H7 (cell line): ENCODE measurements at regions not wholly inside any gene's neighbourhood (a gene's known extent, or its start where the extent isn't known, plus 50 kb on each side); places are given as distances from the start of the nearest gene placed in this dataset.

ENCODE experiments used
- DNase-seq: peaks from one replicate; pipeline ENCODE4 v3.0.0; 2012
- H3K27me3 ChIP-seq: 2 replicates; pipeline ENCODE4 v1.6.0; 2011; ENCODE audit warnings: mild to moderate bottlenecking, low read length; ENCODE audit not compliant: control insufficient read depth, insufficient read depth
- H3K36me3 ChIP-seq: replicated peaks from 2 replicates; pipeline ENCODE4 v1.5.1; 2011; ENCODE audit warnings: low read length; ENCODE audit not compliant: control insufficient read depth, insufficient read depth
- H3K4me3 ChIP-seq: 2 replicates; pipeline ENCODE4 v1.5.1; 2011; ENCODE audit warnings: low read depth, mild to moderate bottlenecking, control low read depth, low read length, moderate library complexity; ENCODE audit not compliant: insufficient read depth

GRCh38 chr11:116432301-116432700 is 340.5 kb downstream of the BUD13 start:
- Histone ChIP-seq H3K27me3 (no peaks in the 10 kb centered on the region), H3K4me3 (no peak overlapping the region), H3K36me3 (no peaks in the 10 kb centered on the region)
- no peak for DNase-seq

GRCh38 chr11:116431842-116432241 is 340.9 kb downstream of the BUD13 start:
- no peak overlapping the region for H3K4me3 ChIP-seq
- no peaks in the 10 kb centered on the region for H3K36me3 ChIP-seq
- no peaks in the 10 kb centered on the region for H3K27me3 ChIP-seq
- DNase-seq: no peak

GRCh38 chr11:116428638-116428975 is 344.2 kb downstream of the BUD13 start:
- H3K27me3 ChIP-seq: no peaks in the 10 kb centered on the region
- no peak for DNase-seq
- H3K36me3 ChIP-seq: no peaks in the 10 kb centered on the region
- H3K4me3 ChIP-seq: no peak overlapping the region

GRCh38 chr11:116427903-116428637 is 344.7 kb downstream of the BUD13 start:
- no peak for DNase-seq
- Histone ChIP-seq H3K36me3 (no peaks in the 10 kb centered on the region), H3K4me3 (no peak overlapping the region), H3K27me3 (no peaks in the 10 kb centered on the region)

GRCh38 chr11:116427337-116427902 is 345.4 kb downstream of the BUD13 start:
- no peaks in the 10 kb centered on the region for H3K27me3 ChIP-seq
- no peak overlapping the region for H3K4me3 ChIP-seq
- H3K36me3 ChIP-seq: no peaks in the 10 kb centered on the region
- DNase-seq: no peak

GRCh38 chr11:116426761-116427160 is 346.0 kb downstream of the BUD13 start:
- no peaks in the 10 kb centered on the region for H3K27me3 ChIP-seq
- H3K36me3 ChIP-seq: no peaks in the 10 kb centered on the region
- H3K4me3 ChIP-seq: no peak overlapping the region

GRCh38 chr11:116424615-116425261 is 348.0 kb downstream of the BUD13 start:
- Histone ChIP-seq H3K27me3 (no peaks in the 10 kb centered on the region), H3K36me3 (no peaks in the 10 kb centered on the region), H3K4me3 (no peak overlapping the region)
- no peak for DNase-seq

More at GRCh38 chr11:116426761-116427160, 346.0 kb downstream of the BUD13 start:
- DNase-seq: no peak

- no peak overlapping the region for H3K4me3 ChIP-seq
- no peaks in the 10 kb centered on the region for H3K36me3 ChIP-seq
- no peaks in the 10 kb centered on the region for H3K27me3 ChIP-seq
- DNase-seq: peak; percentile 78
These were observed 349.7 kb downstream of the BUD13 start for GRCh38 chr11:116422956-116423600.

- no peak overlapping the region for H3K4me3 ChIP-seq
- DNase-seq: no peak
- no peaks in the 10 kb centered on the region for H3K36me3 ChIP-seq
- H3K27me3 ChIP-seq: no peaks in the 10 kb centered on the region
These were observed 350.2 kb downstream of the BUD13 start for GRCh38 chr11:116422556-116422955.

GRCh38 chr11:116421529-116422185 is 351.1 kb downstream of the BUD13 start:
- DNase-seq: no peak
- Histone ChIP-seq H3K4me3 (no peak overlapping the region), H3K27me3 (no peaks in the 10 kb centered on the region), H3K36me3 (no peaks in the 10 kb centered on the region)

GRCh38 chr11:116420770-116421528 is 351.8 kb downstream of the BUD13 start:
- DNase-seq: no peak

GRCh38 chr11:116420030-116420429 is 352.8 kb downstream of the BUD13 start:
- no peak for DNase-seq
- no peaks in the 10 kb centered on the region for H3K27me3 ChIP-seq
- H3K4me3 ChIP-seq: no peak overlapping the region
- no peaks in the 10 kb centered on the region for H3K36me3 ChIP-seq

More at GRCh38 chr11:116420770-116421528, 351.8 kb downstream of the BUD13 start:
- H3K4me3 ChIP-seq: no peak overlapping the region
- H3K36me3 ChIP-seq: no peaks in the 10 kb centered on the region
- H3K27me3 ChIP-seq: no peaks in the 10 kb centered on the region

GRCh38 chr11:116418388-116419041 is 354.3 kb downstream of the BUD13 start:
- H3K36me3 ChIP-seq: no peaks in the 10 kb centered on the region
- no peak overlapping the region for H3K4me3 ChIP-seq
- DNase-seq: no peak
- no peaks in the 10 kb centered on the region for H3K27me3 ChIP-seq
